H1 (cell line): ENCODE measurements at regions not wholly inside any gene's neighbourhood (a gene's known extent, or its start where the extent isn't known, plus 50 kb on each side); places are given as distances from the start of the nearest gene placed in this dataset.
A peak's percentile ranks its signal among the peaks of the same experiment; 100 is the strongest.

Experiments
- ASH2L ChIP-seq: fragments of 200-600, 300-600 bp; sonication (generic); IDR thresholded peaks from one replicate; pipeline ENCODE4 v1.7.1; 2017; ENCODE audit warnings: low read length
- BACH1 ChIP-seq: IDR thresholded peaks from 2 replicates; pipeline ENCODE4 v1.6.1; 2012; ENCODE audit warnings: low read length, improper control_type of control experiment
- CHD2 ChIP-seq: IDR thresholded peaks from 2 replicates; pipeline ENCODE4 v1.6.1; 2012; ENCODE audit warnings: low read length, improper control_type of control experiment
- E2F6 ChIP-seq: IDR thresholded peaks from 2 replicates; pipeline ENCODE4 v1.6.1; 2012; ENCODE audit warnings: inconsistent platforms
- EP300 ChIP-seq, 2 experiments: IDR thresholded peaks; 1 replicate in 1 of 2; 2 replicates in 1 of 2; pipeline ENCODE4 v1.6.1; 2011 to 2012; ENCODE audit warnings: low read depth in 2 of 2, low read length in 2 of 2, mild to moderate bottlenecking in 2 of 2, borderline replicate concordance in 1 of 2, inconsistent platforms in 1 of 2, moderate library complexity in 1 of 2
- EZH2 ChIP-seq: fragments of 200-600 bp; sonication (generic); IDR thresholded peaks from 2 replicates; pipeline ENCODE4 v1.7.1; 2012; ENCODE audit warnings: low read depth, mild to moderate bottlenecking, moderate library complexity, low read length, inconsistent platforms; ENCODE audit not compliant: severe bottlenecking
- JUND ChIP-seq: IDR thresholded peaks from 2 replicates; pipeline ENCODE4 v1.6.1; 2011; ENCODE audit warnings: mild to moderate bottlenecking, improper control_type of control experiment, low read length
- KDM4A ChIP-seq: IDR thresholded peaks from one replicate; pipeline ENCODE4 v1.7.1; 2012; ENCODE audit warnings: low read depth, mild to moderate bottlenecking, moderate library complexity, low read length, inconsistent platforms; ENCODE audit not compliant: severe bottlenecking
- NRF1 ChIP-seq: IDR thresholded peaks from 2 replicates; pipeline ENCODE4 v1.6.1; 2011; ENCODE audit warnings: mild to moderate bottlenecking, low read depth, low read length, improper control_type of control experiment
- RBBP5 ChIP-seq: IDR thresholded peaks from 2 replicates; pipeline ENCODE4 v1.7.1; 2012; ENCODE audit warnings: low read depth, mild to moderate bottlenecking, inconsistent platforms, low read length, moderate library complexity, borderline replicate concordance
- SIN3A ChIP-seq, 2 experiments: IDR thresholded peaks in 1 of 2; conservative IDR thresholded peaks in 1 of 2; 2 replicates each; pipeline ENCODE4 v1.6.1; 2011 to 2012; ENCODE audit warnings: low read length in 2 of 2, improper control_type of control experiment in 1 of 2, low read depth in 1 of 2, mild to moderate bottlenecking in 1 of 2
- SIX5 ChIP-seq: IDR thresholded peaks from 2 replicates; pipeline ENCODE4 v1.6.1; 2011; ENCODE audit warnings: mild to moderate bottlenecking, low read depth, low read length
- SP1 ChIP-seq: IDR thresholded peaks from 2 replicates; pipeline ENCODE4 v1.6.1; 2011; ENCODE audit warnings: low read depth, low read length
- TAF1 ChIP-seq: IDR thresholded peaks from 2 replicates; pipeline ENCODE4 v1.6.1; 2011; ENCODE audit warnings: mild to moderate bottlenecking, low read depth, low read length
- TBP ChIP-seq: IDR thresholded peaks from 2 replicates; pipeline ENCODE4 v1.6.1; 2011; ENCODE audit warnings: low read depth, low read length, improper control_type of control experiment
- TCF12 ChIP-seq: IDR thresholded peaks from 2 replicates; pipeline ENCODE4 v1.6.1; 2011; ENCODE audit warnings: low read depth, mild to moderate bottlenecking, low read length

DNA sequence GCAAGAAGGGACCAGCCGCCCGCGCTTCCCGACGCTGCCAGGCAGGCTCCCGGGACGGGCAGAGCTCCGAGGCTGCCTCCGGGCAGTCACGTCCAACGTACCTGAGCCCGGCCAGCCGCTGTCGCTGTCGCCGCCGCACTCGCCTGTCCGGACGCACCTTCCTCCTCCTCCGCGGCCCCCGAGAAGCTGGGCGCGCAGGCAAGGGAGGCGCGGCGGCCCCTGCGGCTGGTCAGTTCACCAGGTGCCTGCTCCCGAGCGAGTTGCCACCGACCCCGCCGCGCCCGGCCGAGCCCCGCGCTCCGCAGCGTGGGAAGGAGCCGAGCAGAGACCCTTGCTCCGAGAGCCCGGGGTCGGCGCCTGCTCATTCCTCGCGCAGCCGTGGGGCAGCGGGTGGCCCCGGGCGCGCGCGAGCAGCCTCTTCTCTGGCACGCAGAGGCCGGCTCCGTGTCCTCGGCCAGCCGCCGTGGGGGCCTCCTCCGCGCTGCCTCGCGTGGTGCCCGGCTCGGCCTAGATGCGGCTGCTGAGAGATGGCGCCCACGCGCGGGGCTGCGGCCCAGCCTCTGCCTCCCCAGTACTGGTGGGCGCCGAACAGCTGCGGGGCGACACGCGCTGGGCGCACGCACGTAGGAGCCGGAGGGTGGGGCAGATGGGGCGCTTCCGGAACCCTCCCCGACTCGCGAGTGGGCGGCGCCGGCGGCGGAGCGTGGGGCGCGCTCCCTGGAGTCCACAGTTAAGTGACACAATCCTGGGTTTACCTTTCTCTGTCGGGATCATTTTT lies 419.4 kb downstream of the UQCRFS1 start (continued):
- TF ChIP-seq KDM4A (peak; percentile 94), JUND (no peak), SIN3A (conservative IDR thresholded peaks at IDR 0.05 in 1 of 2, IDR thresholded peaks at IDR 0.05 in 1 of 2; ENCODE audit: low read depth in 1 of 2, low read length in 2 of 2) (no peak), BACH1 (peak; percentile 42; the same call in 1 of the 2 replicates), EP300 (IDR thresholded peaks at IDR 0.05; ENCODE audit: borderline replicate concordance in 1 of 2, low read depth in 2 of 2, low read length in 2 of 2) (no peak), RBBP5 (0 out of 2 replicates have a peak, but pooled peaks have one; percentile 51), NRF1 (no peak), CHD2 (no peak), TBP (0 out of 2 replicates have a peak, but pooled peaks have one; percentile 33), SIX5 (no peak), TAF1 (0 out of 2 replicates have a peak, but pooled peaks have one; percentile 33), ASH2L (peak; percentile 41), TCF12 (0 out of 2 replicates have a peak, but pooled peaks have one; percentile 18), EZH2 (peak; percentile 46), E2F6 (no peak), SP1 (no peak)
